Pancreas (tissue), 10 donors: ENCODE measurements at regions not wholly inside any gene's neighbourhood (a gene's known extent, or its start where the extent isn't known, plus 50 kb on each side); places are given as distances from the start of the nearest gene placed in this dataset.
"Not testable (repeated sequence)": the region's sequence is repeated elsewhere in the genome, so short reads cannot be mapped to it uniquely, and the experiment has no call there.

Source experiments
- ATAC-seq, 4 donors: fragments of 200-7000 bp; cut with Tn5 transposase; one replicate each; pipeline versions ENCODE4 v1.8.0 to v1.9.1; 2020; ENCODE audit warnings: mild to moderate bottlenecking in 4 of 4, moderate library complexity in 4 of 4
- DNase-seq, 6 donors: peaks; one replicate each; pipeline ENCODE4 v3.0.0-alpha.2; 2020
- FAIRE-seq: peaks from 2 replicates; lab custom pipeline; 2012; peaks lifted over from hg19 to GRCh38; lab: Jason Lieb, UNC
- H3K27ac ChIP-seq, 4 donors: fragments of 200-600 bp; sonication (generic); 1 replicate in 3 of 4; 2 replicates in 1 of 4; pipeline versions ENCODE4 v1.5.0 to v1.8.0; 2020
- H3K27me3 ChIP-seq, 4 donors: fragments of 200-600 bp; one replicate each; pipeline ENCODE4 v1.8.0; 2021
- H3K36me3 ChIP-seq, 3 donors: fragments of 200-600 bp; sonication (generic) in 1 of 3; one replicate each; pipeline versions ENCODE4 v1.5.0 to v1.8.0; 2020 to 2021
- H3K4me1 ChIP-seq, 3 donors: fragments of 200-600 bp; one replicate each; pipeline ENCODE4 v1.8.0; 2021
- H3K4me3 ChIP-seq, 4 donors: fragments of 200-600 bp; sonication (generic) in 2 of 4; one replicate each; pipeline versions ENCODE4 v1.5.0 to v1.8.0; 2020 to 2021
- H3K9me3 ChIP-seq, 4 donors: fragments of 200-600 bp; one replicate each; pipeline ENCODE4 v1.8.0; 2021
- WGBS, 2 donors: extraction: QIAGEN DNeasy Blood & Tissue Kit; methylation state at CpG; one replicate each; pipeline ENCODE4 v1.1.7; 2013; 5-methylcytosine and 5-hydroxymethylcytosine counted together
- intact Hi-C, 3 donors: fragments of 100-400 bp; cut with DNase I; formaldehyde crosslinking; loops; one replicate each; pipeline versions ENCODE4 v1.11.1 to v1.14.2; 2022
- TF ChIP-seq, protein P1 (sequence below), 4 donors: fragments of 200-600 bp; sonication (generic) in 3 of 4; IDR thresholded peaks; one replicate each; pipeline versions ENCODE4 v1.5.0 to v1.8.0; 2021; ENCODE audit warnings: antibody characterized with exemption in 4 of 4
- donor health status: healthy with polysubstance abuse.
- donor health status: DM: no; HTN: no; CAD: no; lungs with moderate emphysema.
- donor health status: DM: no; HTN: no; CAD: no.
- donor health status: control.
- donor health status: control.
- donor health status: Bipolar disorder and iron deficiency.
- donor health status: DM: yes; HTN: yes; CAD: no.
- donor health status: DM: no; HTN: no; CAD: no.
- donor health status: DM: no; HTN: no; CAD: no.
- donor health status: DM: yes; HTN: yes; CAD: no.

DNA sequence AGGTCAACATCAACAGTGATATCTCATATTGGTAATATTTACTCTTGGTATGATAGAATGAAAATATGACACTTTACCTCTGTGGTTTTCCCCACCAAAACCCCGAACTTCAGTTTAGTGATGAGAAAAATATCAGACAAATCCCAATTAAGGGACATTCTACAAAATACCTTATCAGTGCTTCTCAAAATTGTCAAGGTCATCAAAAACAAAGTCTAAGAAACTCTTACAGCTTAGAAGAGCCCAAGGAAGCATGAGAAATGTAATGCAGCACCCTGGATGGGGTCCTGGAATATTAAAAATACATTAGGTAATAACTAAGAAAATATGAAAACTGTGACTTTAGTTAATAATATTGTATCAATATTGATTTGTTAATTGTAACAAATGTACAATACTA lies 148.3 kb upstream of the TFAP2D start:
- no peaks in the 10 kb centered on the region for H3K36me3 ChIP-seq
- H3K27me3 ChIP-seq: peaks cover 0 to 1% (median 0%) of the 10 kb centered on the region in 4 donors
- H3K4me1 ChIP-seq: no peaks in the 10 kb centered on the region
- no peak for FAIRE-seq
- intact Hi-C loops: no loop called here
- H3K9me3 ChIP-seq: no peaks in the 10 kb centered on the region
- no peak for DNase-seq
- H3K4me3 ChIP-seq: no peak overlapping the region
- TF ChIP-seq, protein P1, sequence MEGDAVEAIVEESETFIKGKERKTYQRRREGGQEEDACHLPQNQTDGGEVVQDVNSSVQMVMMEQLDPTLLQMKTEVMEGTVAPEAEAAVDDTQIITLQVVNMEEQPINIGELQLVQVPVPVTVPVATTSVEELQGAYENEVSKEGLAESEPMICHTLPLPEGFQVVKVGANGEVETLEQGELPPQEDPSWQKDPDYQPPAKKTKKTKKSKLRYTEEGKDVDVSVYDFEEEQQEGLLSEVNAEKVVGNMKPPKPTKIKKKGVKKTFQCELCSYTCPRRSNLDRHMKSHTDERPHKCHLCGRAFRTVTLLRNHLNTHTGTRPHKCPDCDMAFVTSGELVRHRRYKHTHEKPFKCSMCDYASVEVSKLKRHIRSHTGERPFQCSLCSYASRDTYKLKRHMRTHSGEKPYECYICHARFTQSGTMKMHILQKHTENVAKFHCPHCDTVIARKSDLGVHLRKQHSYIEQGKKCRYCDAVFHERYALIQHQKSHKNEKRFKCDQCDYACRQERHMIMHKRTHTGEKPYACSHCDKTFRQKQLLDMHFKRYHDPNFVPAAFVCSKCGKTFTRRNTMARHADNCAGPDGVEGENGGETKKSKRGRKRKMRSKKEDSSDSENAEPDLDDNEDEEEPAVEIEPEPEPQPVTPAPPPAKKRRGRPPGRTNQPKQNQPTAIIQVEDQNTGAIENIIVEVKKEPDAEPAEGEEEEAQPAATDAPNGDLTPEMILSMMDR (IDR thresholded peaks at IDR 0.05): no peak
- ATAC-seq: no peak
- 62 to 71% methylated on average over 1 of the region's 1 CpG for WGBS, 2 donors
- H3K27ac ChIP-seq: no peak overlapping the region

DNA sequence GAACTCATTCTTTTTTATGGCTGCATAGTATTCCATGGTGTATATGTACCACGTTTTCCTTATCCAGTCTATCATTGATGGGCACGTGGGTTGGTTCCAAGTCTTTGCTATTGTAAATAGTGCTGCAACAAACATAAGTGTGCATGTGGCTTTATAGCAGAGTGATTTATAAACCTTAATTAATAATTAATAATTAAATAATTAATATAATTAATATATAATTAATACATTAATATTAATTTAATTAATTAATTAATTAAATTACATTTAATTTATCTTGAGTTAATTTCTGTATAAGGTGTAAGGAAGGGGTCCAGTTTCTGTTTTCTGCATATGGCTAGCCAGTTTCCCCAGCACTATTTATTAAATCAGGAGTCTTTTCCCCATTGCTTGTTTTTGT lies 142.1 kb upstream of the TFAP2D start:
- H3K27me3 ChIP-seq, H3K36me3 ChIP-seq, ATAC-seq, intact Hi-C loops, H3K4me1 ChIP-seq, H3K4me3 ChIP-seq, H3K9me3 ChIP-seq, FAIRE-seq, DNase-seq, H3K27ac ChIP-seq: not testable (repeated sequence)
- WGBS, 2 donors: 66 to 82% methylated on average over 2 of the region's 2 CpGs

DNA sequence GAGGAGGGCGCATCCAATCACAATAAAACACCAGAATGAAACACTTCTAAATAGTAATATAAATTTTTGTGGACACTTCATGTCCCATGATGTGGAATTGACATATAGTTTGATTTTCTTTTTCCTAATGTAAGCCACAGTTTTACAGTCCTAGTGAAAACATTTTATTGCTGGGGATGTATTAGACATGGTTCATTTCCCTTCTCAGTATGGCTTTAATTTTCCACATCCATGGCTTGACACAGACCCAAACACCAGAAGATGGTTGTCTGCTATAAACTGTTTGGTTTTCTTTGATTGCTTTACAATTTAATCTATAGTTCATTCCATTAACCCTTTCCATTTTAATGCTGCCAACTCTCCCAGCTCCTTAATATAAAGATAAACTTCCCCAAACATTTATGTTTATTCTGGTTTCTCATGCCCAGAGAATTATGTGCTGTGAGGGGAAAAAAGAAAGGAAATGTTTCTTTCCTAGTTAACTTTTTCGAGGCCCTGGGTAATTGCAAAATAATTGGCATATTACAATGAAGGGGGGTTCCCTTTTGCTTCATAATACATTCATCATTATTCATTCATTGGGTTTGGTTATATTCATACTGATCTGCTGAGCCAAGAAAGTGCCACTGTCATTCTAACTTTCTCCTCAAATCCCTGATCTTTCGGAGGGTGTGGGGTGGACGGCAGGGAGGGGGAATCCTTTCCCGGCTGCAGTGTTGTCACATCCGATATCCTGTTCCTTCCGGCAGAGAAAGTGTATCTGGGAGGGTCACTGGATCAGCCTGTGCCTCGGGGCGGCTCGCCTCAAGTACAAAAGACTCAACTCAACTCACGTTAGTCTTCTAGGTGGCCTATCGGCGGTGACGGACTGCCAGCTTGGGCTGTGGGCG lies 127.6 kb upstream of the TFAP2D start:
- TF ChIP-seq, protein P1 (IDR thresholded peaks at IDR 0.05): no peak
- intact Hi-C loops: no loop called here
- DNase-seq (peak in 1 of 6 donors; percentile 22), FAIRE-seq (no peak), ATAC-seq (no peak)
- WGBS, 2 donors: 62 to 74% methylated on average over 15 of the region's 15 CpGs
- Histone ChIP-seq H3K4me3 (no peak overlapping the region), H3K9me3 (no peaks in the 10 kb centered on the region), H3K4me1 (no peaks in the 10 kb centered on the region), H3K27me3 (no peaks in the 10 kb centered on the region), H3K36me3 (no peaks in the 10 kb centered on the region), H3K27ac (no peak overlapping the region)

DNA sequence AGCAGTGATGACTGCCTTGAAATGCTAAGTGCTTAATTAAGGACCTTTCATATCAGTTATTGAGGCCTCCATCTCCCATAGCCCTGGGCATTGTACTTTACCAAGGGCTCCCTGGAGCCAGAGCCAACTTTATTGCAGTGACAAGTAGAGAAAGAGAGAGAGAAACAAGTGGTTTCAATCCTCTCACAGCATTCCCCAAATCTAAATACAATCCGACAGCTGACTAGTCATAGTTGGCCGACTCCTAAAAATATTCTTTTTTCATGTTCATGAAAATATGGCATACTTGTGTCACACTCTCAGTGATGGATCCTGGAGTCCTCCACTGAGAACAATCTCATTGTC lies 127.0 kb upstream of the TFAP2D start:
- intact Hi-C loops: no loop called here
- ATAC-seq (no peak), FAIRE-seq (no peak), DNase-seq (no peak)
- Histone ChIP-seq H3K36me3 (no peaks in the 10 kb centered on the region), H3K27ac (no peak overlapping the region), H3K4me3 (no peak overlapping the region), H3K27me3 (no peaks in the 10 kb centered on the region), H3K9me3 (no peaks in the 10 kb centered on the region), H3K4me1 (no peaks in the 10 kb centered on the region)
- TF ChIP-seq, protein P1 (IDR thresholded peaks at IDR 0.05): no peak
- 48 to 75% methylated on average over 2 of the region's 2 CpGs for WGBS, 2 donors

DNA sequence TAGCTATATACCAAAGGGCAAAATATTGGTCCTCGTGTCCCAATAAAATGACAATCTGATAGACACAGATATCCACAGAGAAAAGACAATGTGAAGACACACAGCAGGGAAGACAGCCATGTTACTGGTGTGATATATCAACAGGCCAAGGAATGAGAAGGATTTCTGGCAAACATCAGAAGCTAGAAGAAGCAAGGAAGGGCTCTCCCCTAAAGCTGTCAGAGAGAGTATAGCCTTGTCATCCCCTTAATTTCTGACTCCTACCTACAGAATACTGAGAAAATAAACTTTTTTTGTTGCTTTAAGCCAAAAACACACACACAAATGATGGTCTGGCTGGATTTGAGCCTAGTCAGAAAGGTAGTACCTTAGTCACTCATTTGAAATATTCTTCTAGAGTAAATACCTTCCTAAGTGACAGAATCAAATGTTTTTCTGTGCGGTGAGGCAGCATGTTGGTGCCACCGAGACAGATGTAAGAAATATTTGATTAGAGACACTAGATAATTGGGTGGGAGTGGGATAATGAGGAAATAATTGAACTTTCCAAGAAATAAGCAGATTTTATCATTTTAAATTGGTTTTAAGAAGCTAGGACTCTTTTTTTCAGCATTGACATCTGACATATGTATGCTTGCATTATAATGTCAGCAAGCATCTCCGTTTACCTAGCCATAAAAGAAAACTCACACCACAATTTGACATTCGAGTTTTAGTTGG lies 123.4 kb upstream of the TFAP2D start:
- no peak for ATAC-seq
- Histone ChIP-seq H3K27ac (no peak overlapping the region), H3K4me3 (no peak overlapping the region), H3K27me3 (peaks cover 0 to 5% (median 0%) of the 10 kb centered on the region in 4 donors), H3K9me3 (no peaks in the 10 kb centered on the region), H3K4me1 (no peaks in the 10 kb centered on the region), H3K36me3 (no peaks in the 10 kb centered on the region)
- 41 to 43% methylated on average over 5 of the region's 5 CpGs for WGBS, 2 donors
- TF ChIP-seq, protein P1 (IDR thresholded peaks at IDR 0.05): no peak
- no peak for DNase-seq
- intact Hi-C loops: no loop called here
- FAIRE-seq: no peak
